ENCODE measurements at regions not wholly inside any gene's neighbourhood (a gene's known extent, or its start where the extent isn't known, plus 50 kb on each side); places are given as distances from the start of the nearest gene placed in this dataset.
A peak's percentile ranks its signal among the peaks of the same experiment; 100 is the strongest.

DNA sequence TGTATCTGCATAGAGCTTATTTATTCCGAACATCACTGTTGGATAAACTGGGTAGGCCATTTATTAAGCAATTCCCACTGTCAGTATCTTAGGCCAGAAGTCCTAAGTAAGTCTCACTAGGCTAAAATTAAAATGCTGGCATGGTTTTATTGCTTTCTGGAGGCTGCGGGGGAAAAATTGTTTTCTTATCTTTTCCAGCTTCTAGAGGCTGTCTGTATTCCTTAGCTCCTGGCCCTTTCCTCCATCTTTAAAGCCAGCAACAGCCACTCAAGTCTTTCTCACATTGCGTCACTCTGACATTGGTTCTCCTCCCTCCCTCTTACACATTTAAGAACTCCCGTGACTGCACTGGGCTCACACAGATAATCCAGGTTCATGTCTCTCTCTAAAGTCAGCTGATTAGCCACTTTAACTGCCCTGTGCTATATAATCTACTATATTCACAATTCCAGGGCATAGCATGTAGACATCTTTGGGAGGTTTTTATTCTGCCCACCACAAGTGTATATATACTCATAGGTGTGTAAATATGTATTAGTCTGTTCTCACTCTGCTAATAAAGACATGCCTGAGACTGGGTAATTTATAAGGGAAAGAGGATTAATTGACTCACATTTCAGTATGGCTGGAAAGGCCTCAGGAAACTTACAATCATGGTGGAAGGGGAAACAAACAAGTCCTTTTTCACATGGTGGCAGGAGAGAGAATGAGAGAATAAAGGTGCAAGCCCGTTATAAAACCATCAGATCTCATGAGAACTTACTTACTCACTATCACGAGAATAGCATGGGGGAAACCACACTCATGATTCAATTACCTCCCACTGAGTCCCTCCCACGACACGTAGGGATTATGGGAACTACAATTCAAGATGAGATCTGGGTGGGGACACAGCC lies 113.5 kb upstream of the SLC7A14 start (continued):
- TF ChIP-seq PBX2 (CRISPR knock-in tag; IDR thresholded peaks at IDR 0.05; ENCODE audit: low read depth) (no peak), PBX2 (tag; conservative IDR thresholded peaks at IDR 0.05; ENCODE audit: low read depth) (0 out of 2 replicates have a peak, but pooled peaks have one; percentile 37), NFXL1 (CRISPR knock-in tag; IDR thresholded peaks at IDR 0.05) (no peak), E2F3 (CRISPR knock-in tag; IDR thresholded peaks at IDR 0.05) (no peak), POLR2B (IDR thresholded peaks at IDR 0.05; ENCODE audit: low read depth, partially characterized antibody) (peak; percentile 41), FOXJ2 (tag; IDR thresholded peaks at IDR 0.05) (peak; percentile 75), ID3 (CRISPR knock-in tag; IDR thresholded peaks at IDR 0.05) (no peak), ID3 (tag; IDR thresholded peaks at IDR 0.05) (0 out of 2 replicates have a peak, but pooled peaks have one; percentile 31), ZHX1 (conservative IDR thresholded peaks at IDR 0.05; ENCODE audit: low read length) (no peak), MTA3 (IDR thresholded peaks at IDR 0.05; ENCODE audit: borderline replicate concordance) (peak; percentile 64; the same call in 1 of the 2 replicates), RHOXF2B (CRISPR knock-in tag; conservative IDR thresholded peaks at IDR 0.05) (0 out of 2 replicates have a peak, but pooled peaks have one; percentile 55), MECOM (CRISPR knock-in tag; IDR thresholded peaks at IDR 0.05) (peak; percentile 74; the same call in 1 of the 2 replicates), PHB (CRISPR knock-in tag; IDR thresholded peaks at IDR 0.05) (peak; percentile 78; the same call in 1 of the 2 replicates), ZNF583 (CRISPR knock-in tag; IDR thresholded peaks at IDR 0.05) (0 out of 2 replicates have a peak, but pooled peaks have one; percentile 59), SMAD4 (CRISPR knock-in tag; conservative IDR thresholded peaks at IDR 0.05) (peak; percentile 89), ZKSCAN8 (CRISPR knock-in tag; IDR thresholded peaks at IDR 0.05) (no peak), PCBP1 (IDR thresholded peaks at IDR 0.05; ENCODE audit: low read depth, low read length, poor library complexity, severe bottlenecking) (no peak), ADNP (tag; IDR thresholded peaks at IDR 0.05) (peak; percentile 64; the same call in 1 of the 2 replicates)
- TF ChIP-seq, protein P1, sequence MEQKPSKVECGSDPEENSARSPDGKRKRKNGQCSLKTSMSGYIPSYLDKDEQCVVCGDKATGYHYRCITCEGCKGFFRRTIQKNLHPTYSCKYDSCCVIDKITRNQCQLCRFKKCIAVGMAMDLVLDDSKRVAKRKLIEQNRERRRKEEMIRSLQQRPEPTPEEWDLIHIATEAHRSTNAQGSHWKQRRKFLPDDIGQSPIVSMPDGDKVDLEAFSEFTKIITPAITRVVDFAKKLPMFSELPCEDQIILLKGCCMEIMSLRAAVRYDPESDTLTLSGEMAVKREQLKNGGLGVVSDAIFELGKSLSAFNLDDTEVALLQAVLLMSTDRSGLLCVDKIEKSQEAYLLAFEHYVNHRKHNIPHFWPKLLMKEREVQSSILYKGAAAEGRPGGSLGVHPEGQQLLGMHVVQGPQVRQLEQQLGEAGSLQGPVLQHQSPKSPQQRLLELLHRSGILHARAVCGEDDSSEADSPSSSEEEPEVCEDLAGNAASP (IDR thresholded peaks at IDR 0.05): no peak

All from K562 (cell line).